ENCODE measurements at regions not wholly inside any gene's neighbourhood (a gene's known extent, or its start where the extent isn't known, plus 50 kb on each side); places are given as distances from the start of the nearest gene placed in this dataset.

- no peak overlapping the region for H3K4me3 ChIP-seq (ENCODE audit: low read depth, low read length)
- TF ChIP-seq CTCF (IDR thresholded peaks at IDR 0.05; ENCODE audit: borderline replicate concordance, insufficient read depth, low read depth, low read length), result no peak
Observed at GRCh38 chr2:29995241-29995640, 73.9 kb upstream of the ALK start.

- no peak overlapping the region for H3K4me3 ChIP-seq (ENCODE audit: low read depth, low read length)
- no peak for TF ChIP-seq CTCF (IDR thresholded peaks at IDR 0.05; ENCODE audit: borderline replicate concordance, insufficient read depth, low read depth, low read length)
Observed at GRCh38 chr2:30003128-30003527, 81.7 kb upstream of the ALK start.

- TF ChIP-seq CTCF (IDR thresholded peaks at IDR 0.05; ENCODE audit: borderline replicate concordance, insufficient read depth, low read depth, low read length), result no peak
- no peak overlapping the region for H3K4me3 ChIP-seq (ENCODE audit: low read depth, low read length)
Observed at GRCh38 chr2:30022444-30023071, 101.2 kb upstream of the ALK start.

- no peak for TF ChIP-seq CTCF (IDR thresholded peaks at IDR 0.05; ENCODE audit: borderline replicate concordance, insufficient read depth, low read depth, low read length)
- H3K4me3 ChIP-seq (ENCODE audit: low read depth, low read length), result no peak overlapping the region
Observed at GRCh38 chr2:30024281-30024680, 102.9 kb upstream of the ALK start.

- peak; percentile 70 for TF ChIP-seq CTCF (IDR thresholded peaks at IDR 0.05; ENCODE audit: borderline replicate concordance, insufficient read depth, low read depth, low read length)
- H3K4me3 ChIP-seq (ENCODE audit: low read depth, low read length), result no peak overlapping the region
Observed at GRCh38 chr2:30026091-30027055, 105.0 kb upstream of the ALK start.

- no peak for TF ChIP-seq CTCF (IDR thresholded peaks at IDR 0.05; ENCODE audit: borderline replicate concordance, insufficient read depth, low read depth, low read length)
- H3K4me3 ChIP-seq (ENCODE audit: low read depth, low read length), result no peak overlapping the region
Observed at GRCh38 chr2:30029804-30030203, 108.4 kb upstream of the ALK start.

Data from GM12875 (cell line).